ENCODE measurements at regions not wholly inside any gene's neighbourhood (a gene's known extent, or its start where the extent isn't known, plus 50 kb on each side); places are given as distances from the start of the nearest gene placed in this dataset.

GRCh38 chr13:85333506-85334020, 465.7 kb downstream of the SLITRK6 start:
- FAIRE-seq = no peak
- no peak for DNase-seq (ENCODE audit: extremely low spot score, insufficient read length, low read depth)

- DNase-seq (ENCODE audit: extremely low spot score, insufficient read length, low read depth) = no peak
Measured at GRCh38 chr13:85332615-85333014, 466.6 kb downstream of the SLITRK6 start.

GRCh38 chr13:85321734-85322133, 477.5 kb downstream of the SLITRK6 start:
- DNase-seq (ENCODE audit: extremely low spot score, insufficient read length, low read depth) (no peak), FAIRE-seq (no peak)

More at GRCh38 chr13:85332615-85333014, 466.6 kb downstream of the SLITRK6 start:
- FAIRE-seq = no peak

DNA sequence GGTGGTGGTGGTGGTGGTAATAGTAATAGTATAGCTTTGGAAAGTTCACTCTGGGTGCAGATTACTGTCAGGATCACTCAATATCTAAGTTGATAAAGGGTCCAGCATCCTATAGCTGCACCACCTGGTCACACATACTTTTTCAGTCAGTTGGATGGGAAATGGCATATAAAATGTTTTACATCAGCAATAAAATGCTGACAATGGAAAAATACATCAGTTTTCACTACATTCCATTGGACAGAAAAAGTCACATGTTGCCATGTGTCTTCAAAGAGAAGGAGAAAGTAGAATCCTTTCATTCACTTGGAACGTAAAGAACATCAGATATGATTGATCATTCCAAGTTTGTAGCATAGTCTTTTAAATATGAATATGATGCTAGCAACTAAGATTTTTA, 481.4 kb downstream of the SLITRK6 start:
- FAIRE-seq (no peak), DNase-seq (ENCODE audit: extremely low spot score, insufficient read length, low read depth) (no peak)

- no peak for FAIRE-seq
- DNase-seq (ENCODE audit: extremely low spot score, insufficient read length, low read depth) = no peak
Measured at GRCh38 chr13:85316506-85317025, 482.7 kb downstream of the SLITRK6 start.

- DNase-seq (ENCODE audit: extremely low spot score, insufficient read length, low read depth) = no peak
Measured at GRCh38 chr13:85314686-85315085, 484.5 kb downstream of the SLITRK6 start.

GRCh38 chr13:85313761-85314503, 485.3 kb downstream of the SLITRK6 start:
- no peak for DNase-seq (ENCODE audit: extremely low spot score, insufficient read length, low read depth)
- no peak for FAIRE-seq

More at GRCh38 chr13:85314686-85315085, 484.5 kb downstream of the SLITRK6 start:
- no peak for FAIRE-seq

GRCh38 chr13:85312071-85312470, 487.1 kb downstream of the SLITRK6 start:
- DNase-seq (ENCODE audit: extremely low spot score, insufficient read length, low read depth) (no peak), FAIRE-seq (no peak)

GRCh38 chr13:85303630-85304029, 495.6 kb downstream of the SLITRK6 start:
- no peak for FAIRE-seq
- DNase-seq (ENCODE audit: extremely low spot score, insufficient read length, low read depth) = no peak

- DNase-seq (ENCODE audit: extremely low spot score, insufficient read length, low read depth) (no peak), FAIRE-seq (no peak)
Measured at GRCh38 chr13:85298387-85298924, 500.8 kb downstream of the SLITRK6 start.

DNA sequence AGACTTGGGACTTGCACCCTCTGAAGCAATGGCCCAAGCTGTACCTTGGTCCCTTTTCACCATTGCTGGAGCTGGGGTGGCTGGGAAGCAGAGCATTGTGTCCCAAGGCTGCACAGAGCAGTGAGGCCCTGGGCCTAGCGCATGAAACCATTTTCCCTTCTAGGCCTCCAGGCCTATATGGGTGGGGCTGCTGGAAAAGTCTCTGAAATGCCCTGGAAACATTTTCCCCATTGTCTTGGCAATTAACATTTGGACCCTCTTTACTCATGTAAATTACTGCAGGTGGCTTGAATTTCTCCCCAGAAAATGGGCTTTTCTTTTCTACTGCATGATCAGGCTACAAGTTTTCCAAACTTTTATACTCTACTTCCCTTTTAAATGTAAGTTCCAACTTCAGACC, 510.5 kb downstream of the SLITRK6 start:
- no peak for DNase-seq (ENCODE audit: extremely low spot score, insufficient read length, low read depth)
- no peak for FAIRE-seq

- no peak for DNase-seq (ENCODE audit: extremely low spot score, insufficient read length, low read depth)
- FAIRE-seq = no peak
Measured at GRCh38 chr13:85287528-85287927, 511.7 kb downstream of the SLITRK6 start.

GRCh38 chr13:85286081-85286480, 513.1 kb downstream of the SLITRK6 start:
- DNase-seq (ENCODE audit: extremely low spot score, insufficient read length, low read depth) (no peak), FAIRE-seq (no peak)

- no peak for FAIRE-seq
- no peak for DNase-seq (ENCODE audit: extremely low spot score, insufficient read length, low read depth)
Measured at GRCh38 chr13:85284349-85284748, 514.9 kb downstream of the SLITRK6 start.

- no peak for FAIRE-seq
- DNase-seq (ENCODE audit: extremely low spot score, insufficient read length, low read depth) = no peak
Measured at GRCh38 chr13:85283408-85283807, 515.8 kb downstream of the SLITRK6 start.

GRCh38 chr13:85282876-85283275, 516.3 kb downstream of the SLITRK6 start:
- FAIRE-seq (no peak), DNase-seq (ENCODE audit: extremely low spot score, insufficient read length, low read depth) (no peak)

GRCh38 chr13:85278851-85279250, 520.4 kb downstream of the SLITRK6 start:
- no peak for DNase-seq (ENCODE audit: extremely low spot score, insufficient read length, low read depth)

GRCh38 chr13:85277748-85278147, 521.5 kb downstream of the SLITRK6 start:
- no peak for FAIRE-seq
- no peak for DNase-seq (ENCODE audit: extremely low spot score, insufficient read length, low read depth)

More at GRCh38 chr13:85278851-85279250, 520.4 kb downstream of the SLITRK6 start:
- FAIRE-seq = no peak

- DNase-seq (ENCODE audit: extremely low spot score, insufficient read length, low read depth) (no peak), FAIRE-seq (no peak)
Measured at GRCh38 chr13:85266771-85267170, 532.4 kb downstream of the SLITRK6 start.

DNA sequence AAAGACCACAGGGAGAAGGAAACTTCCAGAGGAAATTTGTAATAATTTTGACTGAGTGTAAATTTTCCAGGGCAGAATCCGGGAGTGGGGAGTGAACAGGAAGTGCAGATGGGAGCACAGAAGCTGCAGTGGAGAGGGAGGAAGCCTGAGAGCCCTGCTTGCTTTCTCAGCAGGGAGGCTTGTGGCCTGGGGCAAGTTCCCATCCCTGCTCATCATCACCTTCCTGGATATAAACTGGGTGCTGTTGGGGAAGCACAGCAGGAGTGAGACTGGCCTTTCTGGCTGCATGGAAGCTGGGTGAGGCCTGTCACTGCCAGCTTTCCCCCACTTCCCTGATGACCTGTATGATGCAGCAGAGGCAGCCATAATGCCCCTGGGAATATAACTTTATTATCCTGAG, 532.9 kb downstream of the SLITRK6 start:
- DNase-seq (ENCODE audit: extremely low spot score, insufficient read length, low read depth) (no peak), FAIRE-seq (no peak)

GRCh38 chr13:85265296-85265695, 533.9 kb downstream of the SLITRK6 start:
- DNase-seq (ENCODE audit: extremely low spot score, insufficient read length, low read depth) (no peak), FAIRE-seq (no peak)
